ENCODE measurements at regions not wholly inside any gene's neighbourhood (a gene's known extent, or its start where the extent isn't known, plus 50 kb on each side); places are given as distances from the start of the nearest gene placed in this dataset.

DNA sequence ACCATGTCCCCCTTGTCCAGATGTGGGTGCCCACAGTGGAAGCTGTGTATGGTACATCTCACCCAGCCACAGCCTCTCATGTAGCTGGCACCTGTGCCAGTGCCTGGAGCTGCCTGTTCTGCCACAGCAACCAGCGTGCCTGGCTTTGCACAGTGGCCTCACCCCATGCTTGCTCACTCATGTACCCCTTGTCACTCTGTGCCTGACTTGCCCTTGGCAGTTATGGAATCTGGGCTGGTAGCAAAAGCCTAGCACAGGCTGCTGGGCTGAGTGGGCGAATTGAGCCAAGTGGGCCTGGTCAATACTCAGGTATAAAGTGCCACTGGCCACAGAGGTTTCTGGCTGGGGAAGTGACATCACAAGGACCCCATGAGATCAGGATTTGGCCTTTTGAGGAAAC, 264.2 kb downstream of the INSC start:
- no peak for DNase-seq (ENCODE audit: low read depth in 2 of 2)

DNA sequence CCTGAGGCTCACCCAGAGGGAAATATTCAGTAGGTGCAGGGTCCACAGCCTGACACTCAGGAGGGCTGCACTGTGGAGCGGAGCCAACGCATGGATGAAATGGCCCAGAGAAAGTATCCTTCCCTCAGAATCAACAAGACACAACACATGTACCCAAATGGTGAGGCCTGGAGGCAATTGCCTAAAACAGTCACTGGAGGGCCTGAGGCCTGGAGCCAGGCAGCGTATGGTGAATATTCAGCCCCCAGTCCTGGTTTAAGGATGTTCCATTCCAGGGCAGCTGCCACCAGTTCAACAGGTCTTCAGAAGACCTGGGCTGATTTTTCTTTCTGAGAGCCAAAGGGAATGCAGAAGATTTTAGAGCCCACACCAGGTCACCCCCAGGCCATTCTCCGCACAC, 264.8 kb downstream of the INSC start:
- DNase-seq (ENCODE audit: low read depth in 2 of 2), result no peak

DNA sequence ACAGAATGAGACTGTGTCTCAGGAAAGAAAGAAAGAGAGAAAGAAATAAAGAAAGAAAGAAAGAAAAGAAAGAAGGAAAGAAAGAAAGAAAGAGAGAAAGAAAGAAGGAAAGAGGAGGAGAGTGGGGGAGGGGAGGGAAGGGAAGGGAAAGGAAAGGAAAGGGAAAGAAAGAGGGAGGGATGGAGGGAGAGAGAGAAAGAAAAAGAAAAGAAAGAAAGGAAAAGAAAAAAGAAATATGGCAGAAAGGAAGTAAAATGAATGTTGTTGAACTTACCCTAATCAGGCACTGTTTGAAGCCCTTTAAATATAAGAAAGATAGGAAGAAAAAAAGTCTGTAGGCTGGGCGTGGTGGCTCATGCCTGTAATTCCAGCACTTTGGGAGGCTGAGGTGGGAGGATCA, 276.1 kb downstream of the INSC start:
- DNase-seq (ENCODE audit: low read depth in 2 of 2), result no peak

- DNase-seq (ENCODE audit: low read depth in 2 of 2), result no peak
Measured at GRCh38 chr11:15396778-15397177, 282.1 kb downstream of the INSC start.

DNA sequence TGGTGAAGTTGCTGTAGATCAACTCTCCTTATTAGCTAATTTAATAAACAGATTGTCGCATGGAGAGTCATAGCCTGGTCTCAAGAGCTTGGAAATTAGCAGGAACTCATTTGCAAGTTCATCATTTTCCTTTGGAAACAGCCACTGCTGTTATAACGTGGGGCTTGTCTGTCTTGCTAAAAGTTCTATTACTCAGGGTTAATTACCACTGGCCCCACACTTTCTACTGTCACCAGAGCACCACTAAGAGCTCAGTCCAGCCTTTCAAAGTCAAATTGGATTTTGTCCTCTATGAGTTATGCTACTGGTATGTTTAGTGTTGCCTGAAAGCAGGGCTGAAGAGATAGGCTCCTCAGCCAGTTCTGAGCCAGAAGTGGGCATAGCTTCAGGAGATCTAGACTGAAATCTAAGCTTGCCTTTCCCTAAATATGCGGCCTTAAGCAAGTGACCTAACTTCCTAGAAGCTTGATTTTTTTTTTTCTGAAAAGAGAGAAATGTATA, 292.2 kb downstream of the INSC start:
- DNase-seq (ENCODE audit: low read depth in 2 of 2), result no peak

GRCh38 chr11:15412054-15412453, 297.3 kb downstream of the INSC start:
- no peak for DNase-seq (ENCODE audit: low read depth in 2 of 2)

DNA sequence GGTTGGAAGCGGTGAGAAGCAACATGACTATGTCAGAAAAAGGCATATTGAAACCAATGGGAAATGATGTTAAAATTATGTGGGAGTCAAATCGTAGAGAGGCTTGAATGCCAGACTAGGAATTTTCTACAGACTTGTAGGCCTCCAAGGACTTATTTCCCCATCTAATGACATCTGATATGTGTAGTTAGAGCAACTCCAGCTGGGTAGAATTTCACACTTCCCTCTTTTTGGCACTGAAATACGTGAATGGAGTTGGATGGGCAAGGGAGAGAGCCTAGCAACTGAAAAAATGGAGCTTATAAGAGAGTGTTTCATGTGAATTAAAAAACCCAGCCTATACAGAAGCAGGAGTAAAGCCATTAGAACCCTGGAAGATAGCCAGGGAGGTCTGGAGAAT, 304.2 kb downstream of the INSC start:
- DNase-seq (ENCODE audit: low read depth in 2 of 2), result no peak

GRCh38 chr11:15419696-15420095, 305.0 kb downstream of the INSC start:
- DNase-seq (ENCODE audit: low read depth in 2 of 2), result no peak

GRCh38 chr11:15430381-15430780, 315.7 kb downstream of the INSC start:
- no peak for DNase-seq (ENCODE audit: low read depth in 2 of 2)

DNA sequence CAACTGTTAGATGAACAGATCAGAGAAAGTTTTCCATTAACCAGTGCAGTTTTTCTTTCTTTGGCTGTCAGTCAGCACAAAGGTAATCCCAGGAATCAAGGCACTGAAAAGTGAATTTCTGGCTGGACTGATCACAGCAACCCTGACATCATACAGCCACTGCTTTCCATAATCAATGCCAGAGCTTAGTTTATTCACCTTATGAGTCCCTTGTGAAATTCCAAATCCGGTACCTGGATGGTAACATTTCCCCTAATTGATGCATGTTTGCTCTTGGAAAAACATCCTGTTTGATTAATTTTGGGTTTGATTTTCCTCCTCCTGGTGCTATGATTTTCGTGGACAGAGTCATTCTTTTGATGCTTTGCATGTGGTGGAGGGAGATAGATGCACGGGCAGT, 319.8 kb downstream of the INSC start:
- DNase-seq (ENCODE audit: low read depth in 2 of 2), result no peak

DNA sequence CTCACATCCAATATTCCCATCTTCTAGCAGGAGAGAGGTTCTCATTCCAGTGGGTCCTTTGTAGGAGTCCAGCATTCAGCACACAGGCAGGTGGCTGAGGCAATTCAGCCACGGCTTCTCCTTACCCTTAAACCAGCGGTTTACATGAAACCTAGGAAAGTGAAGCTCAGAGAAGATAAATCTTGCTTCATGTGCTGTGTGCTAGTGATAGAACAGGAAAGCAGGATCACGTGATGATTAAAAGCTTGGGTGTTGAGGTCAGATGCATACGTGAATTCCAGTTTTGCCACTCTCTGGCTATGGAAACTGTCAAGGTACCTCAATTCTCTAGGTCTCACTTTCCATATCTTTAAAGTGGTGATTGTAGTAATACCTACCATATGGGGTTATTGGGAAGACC, 331.6 kb downstream of the INSC start:
- DNase-seq (ENCODE audit: low read depth in 2 of 2), result no peak

DNA sequence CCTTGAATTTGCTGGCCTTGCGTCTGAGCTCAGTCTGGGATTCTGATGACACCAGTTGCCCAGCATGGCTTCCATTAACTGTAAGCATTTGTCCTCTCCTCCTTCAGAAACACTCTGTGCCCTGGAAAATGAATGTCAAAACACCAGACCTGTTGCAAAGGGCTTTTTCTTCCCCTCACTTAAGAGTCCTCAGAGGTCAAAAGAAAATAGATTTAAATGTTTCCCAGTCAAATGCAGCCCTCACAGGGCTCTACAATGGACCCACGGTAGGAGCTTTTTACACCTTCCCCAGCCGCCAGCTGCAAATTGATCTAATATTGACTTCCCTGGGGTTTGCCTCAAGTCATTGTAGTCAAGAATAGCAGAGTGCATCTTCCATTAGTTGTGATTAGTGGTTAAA, 332.2 kb downstream of the INSC start:
- DNase-seq (ENCODE audit: low read depth in 2 of 2), result no peak

DNA sequence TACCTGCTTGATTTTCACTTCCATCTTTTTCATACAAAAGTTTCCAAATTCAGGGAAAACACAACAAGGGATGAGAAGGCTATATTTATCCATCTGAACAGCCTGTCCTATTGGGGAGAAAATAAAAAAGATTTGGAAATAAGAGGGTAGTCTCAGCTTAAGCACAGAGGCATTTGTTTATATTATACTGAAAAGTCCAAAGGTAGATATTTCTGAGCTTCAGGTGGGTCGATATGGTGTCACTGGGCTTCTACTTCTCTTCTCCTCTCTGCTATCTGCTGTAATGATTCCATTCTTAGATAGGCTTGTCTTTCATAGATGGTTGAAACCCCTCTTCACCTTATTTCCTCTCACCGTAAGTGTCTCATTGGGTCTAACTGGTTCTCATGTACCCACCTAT, 337.0 kb downstream of the INSC start:
- no peak for DNase-seq (ENCODE audit: low read depth in 2 of 2)

DNA sequence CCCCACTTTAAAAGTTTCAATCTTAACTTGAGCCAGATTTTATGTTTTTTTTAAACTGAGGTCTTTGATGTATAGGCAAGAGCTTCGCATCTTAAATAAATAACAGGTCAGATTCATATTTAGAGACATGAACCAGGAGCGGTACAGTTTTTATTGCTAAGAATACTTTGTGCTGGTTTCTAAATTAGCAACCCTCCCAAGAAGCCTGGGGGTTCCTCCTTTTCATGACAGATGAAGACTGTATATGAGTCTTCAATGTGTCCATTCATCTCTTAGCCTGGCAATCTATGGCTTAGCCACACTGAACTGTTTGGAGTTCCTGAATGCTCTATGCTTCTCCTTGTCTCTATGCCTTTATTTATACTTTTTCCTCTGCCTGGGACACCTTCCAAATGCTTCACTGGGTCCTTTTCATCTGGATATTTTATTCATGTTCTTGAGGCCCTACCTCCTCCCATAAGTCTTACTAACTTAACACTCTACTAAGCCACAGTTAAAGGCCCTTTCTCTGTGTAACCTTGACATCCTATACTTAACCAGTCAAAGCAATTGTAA, 338.6 kb downstream of the INSC start:
- DNase-seq (ENCODE audit: low read depth in 2 of 2), result no peak

DNA sequence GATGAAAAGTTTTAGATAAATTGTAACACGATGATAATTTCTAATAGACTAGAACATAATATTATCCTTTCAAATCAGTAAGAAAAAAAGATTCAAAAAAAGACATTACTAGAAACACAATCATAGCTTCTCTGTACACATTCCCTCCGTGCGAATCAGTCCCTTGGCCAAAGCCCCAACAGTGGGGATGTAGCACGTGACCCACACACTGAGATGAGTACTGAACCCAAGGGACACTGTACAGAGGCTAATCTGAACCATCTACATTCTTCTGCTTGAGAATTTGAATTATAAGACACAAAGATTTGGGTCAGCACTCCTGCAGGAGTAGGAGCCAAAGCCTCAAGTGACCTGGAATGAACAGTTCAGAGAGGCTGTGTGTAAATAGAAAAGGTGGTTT, 353.7 kb downstream of the INSC start:
- no peak for DNase-seq (ENCODE audit: low read depth in 2 of 2)

- no peak for DNase-seq (ENCODE audit: low read depth in 2 of 2)
Measured at GRCh38 chr11:15471048-15471894, 356.5 kb downstream of the INSC start.

DNA sequence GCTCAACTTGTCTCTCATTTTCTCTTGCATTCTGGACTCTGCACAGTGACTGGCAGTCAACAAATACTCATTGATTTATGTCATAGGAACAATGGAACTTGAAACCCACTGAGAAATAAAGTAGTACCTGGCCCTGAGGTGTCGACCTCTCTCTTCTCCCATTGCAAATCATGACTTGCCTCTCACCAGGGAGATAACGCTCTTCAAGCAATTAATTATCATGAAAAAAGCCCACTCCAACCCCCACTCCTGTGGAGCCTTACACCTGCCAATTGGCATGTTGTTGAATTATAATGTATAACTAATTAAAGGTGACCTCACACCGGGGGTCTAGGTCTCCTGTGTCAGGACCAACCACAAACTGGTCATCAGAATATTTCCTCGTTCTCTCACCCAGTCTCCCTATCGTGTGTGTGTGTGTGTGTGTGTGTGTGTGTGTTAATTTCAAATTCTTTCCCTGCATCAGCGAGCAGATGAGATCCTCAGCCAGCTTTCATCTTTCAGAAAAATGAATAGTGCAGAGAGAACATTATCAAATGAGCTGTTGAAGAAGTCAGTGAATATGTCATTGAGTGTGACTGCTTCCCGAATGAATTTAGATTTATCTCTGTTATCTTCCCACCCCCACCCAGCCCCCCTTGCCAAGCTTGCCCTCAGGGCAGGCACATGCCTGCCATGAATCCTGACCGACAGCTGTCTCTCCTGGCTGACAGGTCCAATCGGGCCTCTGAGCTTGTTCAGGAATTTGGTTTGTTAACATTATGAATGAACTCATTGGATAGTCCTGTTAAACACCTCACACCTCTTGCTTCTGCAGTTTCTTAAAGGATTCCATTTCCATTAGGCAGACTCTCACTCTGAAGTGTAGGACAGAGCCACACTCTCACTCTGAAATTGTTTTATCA, 357.4 kb downstream of the INSC start:
- DNase-seq (ENCODE audit: low read depth in 2 of 2), result no peak

DNA sequence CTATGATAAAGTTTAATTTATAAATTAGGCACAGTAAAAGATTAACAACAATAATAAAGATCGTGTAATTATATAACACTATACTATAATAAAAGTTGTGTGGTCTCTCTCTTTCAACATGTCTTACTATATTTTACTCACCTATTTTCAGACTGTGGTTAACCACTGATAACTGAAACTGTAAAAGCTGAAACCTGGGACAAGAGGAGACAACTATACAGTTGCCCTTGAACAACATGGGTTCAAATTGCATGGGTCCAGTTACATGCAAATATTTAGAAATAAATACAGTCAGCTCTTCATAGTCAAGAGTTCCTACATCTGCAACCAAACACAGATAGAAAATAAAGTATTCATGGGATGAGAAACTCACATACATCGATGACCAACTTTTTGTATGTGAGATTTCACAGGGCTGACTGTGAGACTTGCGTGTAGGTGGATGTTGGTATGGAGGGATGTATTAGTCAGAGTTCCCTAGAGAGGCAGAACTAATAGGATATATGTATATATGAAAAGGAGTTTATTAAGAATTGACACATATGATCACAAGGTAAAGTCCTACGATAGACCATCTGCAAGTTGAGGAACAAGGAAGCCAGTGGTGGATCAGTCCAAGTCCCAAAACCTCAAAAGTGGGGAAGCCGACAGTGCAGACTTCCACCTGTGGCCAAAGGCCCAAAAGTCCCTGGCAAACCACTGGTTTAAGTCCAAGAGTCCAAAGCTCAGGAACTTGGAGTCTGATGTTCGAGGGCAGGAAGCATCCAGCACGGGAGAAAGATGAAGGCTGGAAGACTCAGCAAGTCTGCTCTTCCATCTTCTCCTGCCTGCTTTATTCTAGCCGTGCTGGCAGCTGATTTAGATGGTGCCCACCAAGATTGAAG, 359.5 kb downstream of the INSC start:
- no peak for DNase-seq (ENCODE audit: low read depth in 2 of 2)

- no peak for DNase-seq (ENCODE audit: low read depth in 2 of 2)
Measured at GRCh38 chr11:15476371-15476917, 361.7 kb downstream of the INSC start.

- no peak for DNase-seq (ENCODE audit: low read depth in 2 of 2)
Measured at GRCh38 chr11:15481871-15482270, 367.1 kb downstream of the INSC start.

- no peak for DNase-seq (ENCODE audit: low read depth in 2 of 2)
Measured at GRCh38 chr11:15483205-15483604, 368.5 kb downstream of the INSC start.

All from stimulated activated CD4-positive, alpha-beta T cell treated with anti-CD3 and anti-CD28 coated beads, Interleukin-1b, Interleukin-23, amount 100 ng/mL, for 1 hour (primary cell).